LNCaP clone FGC (cell line): ENCODE measurements at regions not wholly inside any gene's neighbourhood (a gene's known extent, or its start where the extent isn't known, plus 50 kb on each side); places are given as distances from the start of the nearest gene placed in this dataset.

Experiments
- DNase-seq: peaks from one replicate; pipeline ENCODE4 v3.0.0-alpha.2; 2011; ENCODE audit warnings: low read depth
- H3K4me3 ChIP-seq: 2 replicates; pipeline ENCODE4 v1.5.1; 2011; ENCODE audit warnings: mild to moderate bottlenecking, low read depth, low read length, control low read depth
- TF ChIP-seq, protein P1 (sequence below): IDR thresholded peaks from 2 replicates; pipeline ENCODE4 v1.5.1; 2012; ENCODE audit warnings: mild to moderate bottlenecking; ENCODE audit not compliant: control insufficient read depth, insufficient read depth; ENCODE audit errors: extremely low read depth

DNA sequence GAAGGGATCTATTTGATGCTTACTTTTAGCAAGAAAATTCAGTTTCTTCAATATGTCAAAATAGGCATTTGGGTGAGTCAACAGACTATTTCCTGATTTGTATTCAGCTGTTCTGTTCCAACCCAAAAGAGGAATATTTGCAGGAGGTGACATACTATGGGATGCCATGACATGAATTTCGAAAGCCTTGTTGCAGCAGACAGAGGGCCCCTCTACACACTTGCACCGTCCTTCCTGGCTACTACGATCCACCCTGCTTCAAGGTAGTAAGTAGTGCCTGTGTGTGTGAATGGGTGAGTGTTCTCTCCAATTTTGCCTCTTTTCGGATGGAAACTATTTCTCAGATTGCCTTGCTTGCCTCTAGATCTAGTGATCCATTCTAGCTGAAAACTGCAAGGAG is 413.0 kb upstream of the ADARB2 start:
- no peak for DNase-seq
- no peak overlapping the region for H3K4me3 ChIP-seq
- TF ChIP-seq, protein P1, sequence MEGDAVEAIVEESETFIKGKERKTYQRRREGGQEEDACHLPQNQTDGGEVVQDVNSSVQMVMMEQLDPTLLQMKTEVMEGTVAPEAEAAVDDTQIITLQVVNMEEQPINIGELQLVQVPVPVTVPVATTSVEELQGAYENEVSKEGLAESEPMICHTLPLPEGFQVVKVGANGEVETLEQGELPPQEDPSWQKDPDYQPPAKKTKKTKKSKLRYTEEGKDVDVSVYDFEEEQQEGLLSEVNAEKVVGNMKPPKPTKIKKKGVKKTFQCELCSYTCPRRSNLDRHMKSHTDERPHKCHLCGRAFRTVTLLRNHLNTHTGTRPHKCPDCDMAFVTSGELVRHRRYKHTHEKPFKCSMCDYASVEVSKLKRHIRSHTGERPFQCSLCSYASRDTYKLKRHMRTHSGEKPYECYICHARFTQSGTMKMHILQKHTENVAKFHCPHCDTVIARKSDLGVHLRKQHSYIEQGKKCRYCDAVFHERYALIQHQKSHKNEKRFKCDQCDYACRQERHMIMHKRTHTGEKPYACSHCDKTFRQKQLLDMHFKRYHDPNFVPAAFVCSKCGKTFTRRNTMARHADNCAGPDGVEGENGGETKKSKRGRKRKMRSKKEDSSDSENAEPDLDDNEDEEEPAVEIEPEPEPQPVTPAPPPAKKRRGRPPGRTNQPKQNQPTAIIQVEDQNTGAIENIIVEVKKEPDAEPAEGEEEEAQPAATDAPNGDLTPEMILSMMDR: no peak

DNA sequence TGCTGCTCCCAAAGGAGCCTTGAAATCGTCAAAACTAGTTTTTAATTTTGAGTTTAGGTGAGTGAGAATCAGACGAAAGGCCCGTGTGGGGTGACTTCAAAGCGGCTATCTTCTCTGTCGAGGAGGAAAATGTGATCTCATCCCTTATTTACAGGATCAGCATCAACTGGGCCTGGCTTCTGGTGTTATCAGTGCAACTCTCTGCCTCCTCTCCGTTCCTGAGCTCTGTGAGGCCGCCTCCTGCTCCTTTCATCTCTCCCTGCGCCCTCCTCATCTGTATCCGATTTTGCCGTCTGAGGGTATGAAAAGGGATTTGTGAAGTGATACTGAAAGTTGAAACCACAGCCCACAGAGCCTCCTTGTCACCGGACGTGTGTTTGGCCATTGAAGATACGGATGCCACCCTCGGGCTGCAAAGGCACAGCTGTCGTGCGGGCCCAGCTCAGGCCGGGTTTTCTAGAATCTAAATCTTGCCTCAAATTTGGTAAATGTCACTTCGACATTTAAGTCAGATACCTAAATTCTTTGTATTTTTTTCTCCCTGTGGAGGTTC is 408.7 kb upstream of the ADARB2 start:
- no peak for DNase-seq
- TF ChIP-seq, protein P1: no peak
- H3K4me3 ChIP-seq: no peak overlapping the region

DNA sequence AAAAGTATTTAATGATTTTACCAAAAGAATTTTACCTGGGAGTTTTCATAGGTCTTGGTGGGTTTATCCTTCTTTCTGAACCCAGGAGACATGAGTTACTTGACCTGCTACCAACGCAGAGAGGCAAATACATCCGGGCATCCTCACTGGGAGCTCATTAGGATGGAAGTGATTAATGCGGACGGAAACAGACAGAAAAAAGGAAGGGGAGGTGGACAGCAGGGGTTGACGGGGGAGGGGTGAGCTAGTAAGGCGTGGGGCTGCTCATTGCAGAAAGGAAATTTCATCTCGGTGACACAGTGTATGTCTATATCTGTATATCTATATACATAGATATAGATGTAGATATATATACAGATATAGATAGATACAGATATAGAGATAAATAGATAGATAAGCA is 408.2 kb upstream of the ADARB2 start:
- no peak for DNase-seq
- H3K4me3 ChIP-seq: no peak overlapping the region
- TF ChIP-seq, protein P1: no peak

DNA sequence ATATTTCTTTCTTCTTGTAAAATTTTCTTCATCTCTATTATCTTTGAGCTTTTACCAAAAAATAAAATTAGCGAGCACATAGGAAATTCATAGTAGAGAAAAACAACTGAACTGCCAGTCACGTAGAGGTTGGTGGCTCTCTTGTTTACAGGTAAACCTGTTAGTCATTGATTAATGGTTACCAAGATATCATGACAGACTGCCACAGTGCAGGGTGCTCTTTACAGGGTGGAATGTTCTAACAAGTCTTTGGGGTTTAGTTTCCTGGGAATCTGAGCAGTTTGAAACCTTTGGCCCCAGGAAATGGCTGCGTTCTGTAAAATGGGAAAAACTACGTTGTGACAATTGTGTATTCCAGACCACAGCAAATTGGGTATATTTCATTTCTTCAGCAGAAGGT is 407.3 kb upstream of the ADARB2 start:
- TF ChIP-seq, protein P1: no peak
- DNase-seq: no peak
- no peak overlapping the region for H3K4me3 ChIP-seq

DNA sequence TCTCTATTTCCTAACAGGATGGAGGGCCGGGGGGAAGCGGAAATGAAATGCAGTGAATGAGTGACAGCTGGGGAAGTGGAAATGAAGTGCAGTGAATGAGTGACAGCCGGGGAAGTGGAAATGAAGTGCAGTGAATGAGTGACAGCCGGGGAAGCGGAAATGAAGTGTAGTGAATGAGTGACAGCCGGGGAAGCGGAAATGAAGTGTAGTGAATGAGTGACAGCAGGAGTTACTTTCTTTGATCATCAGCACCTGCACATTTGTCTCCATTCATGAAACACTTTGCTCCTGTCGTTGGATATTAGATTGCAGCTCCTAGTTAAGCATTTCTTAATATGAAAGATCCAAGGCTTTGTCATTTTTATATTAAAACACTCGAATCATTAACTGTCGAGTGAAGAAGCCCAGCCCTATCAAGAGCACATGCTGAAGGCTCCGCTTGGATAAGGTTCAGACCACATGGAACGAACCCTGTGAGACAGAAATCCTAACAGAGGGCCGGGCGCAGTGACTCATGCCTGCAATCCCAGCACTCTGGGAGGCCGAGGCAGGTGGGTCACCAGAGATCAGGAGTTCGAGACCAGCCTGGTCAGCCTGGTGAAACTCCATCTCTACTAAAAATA is 406.0 kb upstream of the ADARB2 start:
- DNase-seq: no peak

DNA sequence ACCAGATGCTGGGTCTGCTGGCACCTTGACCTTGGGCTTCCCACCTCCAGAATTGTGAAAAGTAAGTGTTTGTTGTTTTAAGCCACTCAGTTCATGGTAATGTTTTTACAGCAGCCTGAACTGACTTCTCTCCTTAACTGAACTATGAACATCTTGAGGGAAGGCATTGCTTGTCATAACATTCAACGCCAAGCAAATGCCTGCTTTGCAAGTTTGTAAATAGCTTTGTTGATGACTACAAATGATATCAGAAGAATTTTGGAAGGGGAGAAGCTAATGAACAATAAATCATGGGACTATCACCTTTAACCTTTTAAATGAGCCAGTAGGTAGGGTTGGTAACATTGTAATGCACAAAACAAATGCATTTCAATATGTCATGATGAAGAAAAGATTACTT is 402.4 kb upstream of the ADARB2 start:
- TF ChIP-seq, protein P1: no peak
- DNase-seq: no peak
- H3K4me3 ChIP-seq: no peak overlapping the region

More for the DNA sequence above, 406.0 kb upstream of the ADARB2 start:
- TF ChIP-seq, protein P1: no peak
- no peak overlapping the region for H3K4me3 ChIP-seq

DNA sequence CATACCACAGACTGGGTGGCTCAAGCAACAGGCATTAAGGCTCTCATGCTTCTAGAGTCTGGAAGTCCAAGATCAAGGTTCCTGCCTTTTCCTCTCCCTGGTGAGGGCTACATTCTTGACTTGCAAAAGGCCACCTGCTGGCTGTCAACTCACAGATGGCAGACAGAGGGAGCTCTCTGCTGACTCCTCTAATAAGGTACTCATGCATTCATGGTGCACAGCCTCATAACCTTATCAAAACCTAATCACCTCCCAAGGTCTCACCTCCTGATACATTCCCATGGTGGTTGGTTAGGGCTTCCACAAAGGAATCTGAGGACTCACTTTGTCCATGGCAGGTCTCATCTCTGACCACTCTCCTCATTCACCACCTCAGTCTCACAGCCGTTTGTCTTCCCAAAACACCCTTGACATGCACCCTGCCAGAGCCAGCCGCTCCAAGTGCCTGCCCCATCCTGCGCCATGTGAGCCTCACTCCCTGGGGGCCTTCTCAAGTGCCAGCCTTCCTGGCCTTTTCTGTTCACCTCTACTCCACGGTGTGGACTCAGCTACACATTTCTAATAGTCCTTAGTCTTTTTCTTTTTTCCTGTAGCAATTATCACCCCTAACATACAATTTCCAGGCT is 400.3 kb upstream of the ADARB2 start:
- no peak overlapping the region for H3K4me3 ChIP-seq
- TF ChIP-seq, protein P1: peak; percentile 56
- peak; percentile 2 for DNase-seq
